ENCODE measurements at regions not wholly inside any gene's neighbourhood (a gene's known extent, or its start where the extent isn't known, plus 50 kb on each side); places are given as distances from the start of the nearest gene placed in this dataset.

- no peak overlapping the region for H3K4me2 ChIP-seq (ENCODE audit: insufficient read depth in 1 of 2, low read depth in 2 of 2, low read length in 2 of 2)
- no peak overlapping the region for H2BK12ac ChIP-seq (ENCODE audit: low read depth, low read length)
- H3K27me3 ChIP-seq (replicated peaks in 1 of 4; ENCODE audit: control insufficient read depth in 3 of 4, extremely low read depth in 1 of 4, insufficient read depth in 3 of 4, low read length in 3 of 4) = no peaks in the 10 kb centered on the region
- H3K36me3 ChIP-seq (ENCODE audit: control insufficient read depth in 2 of 4, insufficient read depth in 4 of 4, low read length in 3 of 4) = no peaks in the 10 kb centered on the region
- no peak overlapping the region for H2AFZ ChIP-seq (ENCODE audit: low read length)
- H3K14ac ChIP-seq (ENCODE audit: insufficient read length) = no peak overlapping the region
- no peaks in the 10 kb centered on the region for H4K20me1 ChIP-seq (replicated peaks in 1 of 2; ENCODE audit: control insufficient read depth in 1 of 2, insufficient read depth in 2 of 2, low read length in 2 of 2)
- H3K23ac ChIP-seq (ENCODE audit: insufficient read length) = no peak overlapping the region
- H3K27ac ChIP-seq (ENCODE audit: low read depth, low read length) = no peak overlapping the region
- no peak overlapping the region for H3K18ac ChIP-seq (ENCODE audit: extremely low read depth, low read length)
- no peak overlapping the region for H2BK20ac ChIP-seq (ENCODE audit: low read length)
- 90% methylated on average over 4 of the region's 4 CpGs; no CpG with 5 or more reads in 1 of the 2 experiments for WGBS, 2 experiments (ENCODE audit: extremely low coverage in 1 of 2, insufficient coverage in 1 of 2, insufficient read length in 1 of 2, insufficient replicate concordance in 2 of 2, low coverage in 1 of 2, low lambda C conversion rate in 2 of 2, missing lambda C conversion rate in 1 of 2)
- H3K9ac ChIP-seq (replicated peaks in 1 of 4; ENCODE audit: extremely low read depth in 1 of 4, low read depth in 3 of 4, low read length in 3 of 4) = no peak overlapping the region
- no peak overlapping the region for H4K91ac ChIP-seq (replicated peaks; ENCODE audit: insufficient read length, low read length)
- H3K9me3 ChIP-seq (ENCODE audit: insufficient read depth in 2 of 2, low read depth in 1 of 2, low read length in 1 of 2) = no peaks in the 10 kb centered on the region
- CTCF ChIA-PET (ENCODE audit: partially characterized antibody) = no interaction called here
- H2BK120ac ChIP-seq (replicated peaks; ENCODE audit: low read depth, low read length) = no peak overlapping the region
- H3K4ac ChIP-seq (replicated peaks; ENCODE audit: insufficient read length, low read depth, low read length) = no peak overlapping the region
- no peaks in the 10 kb centered on the region for H3K79me1 ChIP-seq (ENCODE audit: low read depth, low read length)
- no peak overlapping the region for H3K56ac ChIP-seq (replicated peaks; ENCODE audit: insufficient read length, low read depth, low read length)
- no peak overlapping the region for H2AK5ac ChIP-seq (ENCODE audit: low read depth, low read length)
- DNase-seq (ENCODE audit: low read depth in 1 of 2, low spot score in 2 of 2) (no peak), FAIRE-seq (no peak)
- H4K8ac ChIP-seq (ENCODE audit: extremely low read depth, insufficient read depth, low read length) = no peak overlapping the region
- no peaks in the 10 kb centered on the region for H3K79me2 ChIP-seq (ENCODE audit: control insufficient read depth in 1 of 2, insufficient read depth in 2 of 2, low read length in 2 of 2)
- no peak for TF ChIP-seq E2F6 (IDR thresholded peaks at IDR 0.05)
- no peak for TF ChIP-seq ASH2L (IDR thresholded peaks at IDR 0.05; ENCODE audit: low read length)
- no peak for TF ChIP-seq ATF3 (IDR thresholded peaks at IDR 0.05; ENCODE audit: insufficient read depth, low read depth, low read length)
- no peak for TF ChIP-seq SP2 (IDR thresholded peaks at IDR 0.05; ENCODE audit: low read length)
- no peak for TF ChIP-seq RAD21 (IDR thresholded peaks at IDR 0.05 in 1 of 2, conservative IDR thresholded peaks at IDR 0.05 in 1 of 2; ENCODE audit: low read depth in 2 of 2, low read length in 2 of 2)
- no peak overlapping the region for H2BK5ac ChIP-seq (ENCODE audit: low read depth, low read length)
- no peak overlapping the region for H4K5ac ChIP-seq (ENCODE audit: insufficient read length, low read depth, low read length)
- no peak overlapping the region for H2BK15ac ChIP-seq (ENCODE audit: low read length)
- H3K4me3 ChIP-seq (ENCODE audit: extremely low read depth in 1 of 4, insufficient read depth in 2 of 4, low read depth in 3 of 4, low read length in 4 of 4) = no peak overlapping the region
- no peaks in the 10 kb centered on the region for H3K23me2 ChIP-seq (ENCODE audit: low read depth, low read length)
- POLR2A ChIA-PET (ENCODE audit: partially characterized antibody) = no interaction called here
- no peaks in the 10 kb centered on the region for H3K4me1 ChIP-seq (replicated peaks in 1 of 4; ENCODE audit: control insufficient read depth in 3 of 4, insufficient read depth in 4 of 4, low read length in 3 of 4)
Observed at GRCh38 chr18:68104036-68104435, 587.5 kb upstream of the DSEL start.
